Activated CD4-positive, alpha-beta T cell treated with anti-CD3 and anti-CD28 coated beads, Interleukin-2, Interleukin-4, amounts not matched to agents 100 ng/mL and 50 ng/mL, durations not matched to agents 16 hours and 8 hours (primary cell): ENCODE measurements at regions not wholly inside any gene's neighbourhood (a gene's known extent, or its start where the extent isn't known, plus 50 kb on each side); places are given as distances from the start of the nearest gene placed in this dataset.
"Not testable (repeated sequence)": the region's sequence is repeated elsewhere in the genome, so short reads cannot be mapped to it uniquely, and the experiment has no call there.

ENCODE experiments used
- DNase-seq: peaks from one replicate; pipeline ENCODE4 v3.0.0-alpha.2; 2020; ENCODE audit warnings: low spot score

DNA sequence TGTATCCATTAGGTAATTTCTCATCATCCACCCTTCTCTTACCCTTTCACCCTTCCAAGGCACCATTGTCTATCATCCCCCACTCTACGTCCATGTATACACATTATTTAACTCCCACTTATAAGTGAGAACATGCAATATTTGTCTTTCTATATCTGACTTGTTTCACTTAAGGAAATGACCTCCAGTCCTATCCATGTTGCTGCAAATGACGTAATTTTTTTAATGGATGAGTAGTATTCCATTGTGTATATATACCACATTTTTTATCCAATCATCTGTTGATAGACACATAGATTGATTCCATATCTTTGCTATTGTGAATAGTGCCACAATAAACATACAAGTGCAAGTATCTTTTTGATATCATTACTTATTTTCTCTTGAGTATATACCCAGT is 322.9 kb upstream of the CXADR start:
- DNase-seq = no peak

DNA sequence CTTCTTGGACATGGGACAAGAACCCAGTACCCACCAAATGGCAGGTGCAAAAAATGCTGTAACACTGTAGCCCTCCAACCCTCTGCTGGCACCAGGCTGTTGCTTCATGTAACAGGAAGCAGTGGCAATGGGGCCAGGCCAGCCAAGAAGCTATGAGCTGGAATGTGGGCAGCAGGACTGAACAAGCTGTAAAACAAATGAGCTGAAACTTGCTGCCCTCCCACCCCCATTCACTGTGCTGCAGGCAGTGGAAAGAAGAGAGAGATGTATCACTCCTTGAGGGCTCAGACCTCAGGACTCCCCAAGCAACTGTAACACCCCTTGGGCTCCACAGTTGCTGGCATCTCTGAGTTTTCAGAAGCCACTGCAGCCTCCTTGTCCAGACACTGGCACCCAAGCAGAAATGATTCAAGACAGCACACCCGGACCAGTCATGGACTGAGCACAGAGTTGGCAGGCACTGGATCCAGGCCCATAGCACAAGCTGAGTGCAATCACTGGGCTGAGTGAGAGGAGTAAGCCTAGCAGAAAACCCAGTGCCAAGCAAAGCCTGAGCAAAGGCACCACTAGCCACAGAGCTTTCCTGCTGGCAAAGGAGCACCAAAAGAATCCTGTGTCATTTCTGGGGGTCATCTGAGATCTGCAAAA is 321.4 kb upstream of the CXADR start:
- DNase-seq = no peak

DNA sequence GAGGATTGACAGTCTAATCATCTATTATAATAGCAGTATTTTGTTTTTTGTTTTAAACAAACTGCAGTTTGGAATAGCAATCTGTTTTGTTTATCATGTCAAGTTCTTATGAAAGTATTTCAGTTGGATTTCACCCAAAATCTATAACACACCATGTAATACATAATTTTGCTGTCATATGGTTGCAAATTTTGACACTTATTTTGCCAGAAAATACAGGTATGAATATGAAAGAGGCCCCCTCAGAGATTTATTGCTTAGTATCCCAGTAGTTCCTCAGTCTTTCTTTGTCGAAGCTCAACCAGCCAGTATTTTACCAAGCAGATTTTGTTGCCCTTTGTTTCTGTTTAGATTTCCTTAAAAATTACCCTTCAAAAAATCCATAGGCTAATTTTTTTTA is 317.5 kb upstream of the CXADR start:
- DNase-seq = no peak

DNA sequence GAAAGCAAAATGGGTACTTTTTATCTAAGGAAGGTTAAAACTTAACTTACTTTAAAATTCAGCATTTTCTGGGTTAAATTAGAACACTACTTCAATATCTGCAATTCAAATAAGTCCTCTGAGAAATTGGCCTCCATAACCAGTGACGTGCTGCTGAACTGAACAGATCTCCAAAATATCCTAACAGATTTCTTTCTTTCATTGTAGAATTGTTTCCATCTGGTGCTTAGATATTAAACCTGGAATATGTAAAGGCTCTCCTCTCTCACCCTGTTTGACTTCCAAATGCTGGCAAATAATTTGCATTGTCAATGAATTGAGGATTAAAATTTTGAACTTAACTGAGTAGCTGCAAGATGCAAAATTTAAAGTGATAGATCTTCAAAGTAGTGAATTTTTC is 316.9 kb upstream of the CXADR start:
- DNase-seq = no peak

DNA sequence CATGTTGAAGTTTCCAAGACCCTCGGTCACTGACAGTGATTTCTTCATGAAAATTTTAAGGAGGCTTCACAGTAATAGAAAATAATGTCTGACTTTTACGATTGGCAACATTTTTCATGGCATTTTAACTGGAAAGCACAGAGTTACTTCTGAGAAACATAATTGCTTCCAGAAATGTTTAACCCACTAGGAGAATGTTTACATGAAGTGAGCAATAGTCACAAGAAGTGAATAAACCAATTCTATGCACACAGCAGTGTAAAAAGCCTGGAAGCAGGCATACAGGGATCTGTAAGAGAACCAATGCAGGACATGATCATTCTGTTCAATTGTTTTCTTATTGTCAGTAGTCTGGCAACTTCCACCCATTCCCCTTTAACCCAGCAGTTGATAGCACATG is 316.2 kb upstream of the CXADR start:
- no peak for DNase-seq

DNA sequence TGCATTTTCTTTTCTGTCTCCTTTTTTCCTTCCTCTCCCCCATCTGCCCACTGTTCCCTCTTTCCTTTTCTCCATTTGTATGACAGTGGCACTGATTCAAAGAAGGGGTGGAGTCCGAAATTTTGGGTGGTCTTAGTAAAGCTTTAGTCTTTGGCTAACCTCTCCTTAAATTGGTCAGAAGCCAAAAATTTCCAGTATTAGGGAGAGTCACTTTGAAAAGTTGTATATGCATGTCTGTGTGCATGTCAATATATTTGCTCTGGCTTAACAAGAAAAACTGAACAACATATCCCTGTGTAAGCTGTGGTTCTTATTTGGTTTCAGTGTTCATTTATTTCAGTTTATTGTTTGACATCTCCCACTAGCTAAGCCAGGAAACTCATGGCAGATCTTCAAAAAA is 314.8 kb upstream of the CXADR start:
- no peak for DNase-seq

DNA sequence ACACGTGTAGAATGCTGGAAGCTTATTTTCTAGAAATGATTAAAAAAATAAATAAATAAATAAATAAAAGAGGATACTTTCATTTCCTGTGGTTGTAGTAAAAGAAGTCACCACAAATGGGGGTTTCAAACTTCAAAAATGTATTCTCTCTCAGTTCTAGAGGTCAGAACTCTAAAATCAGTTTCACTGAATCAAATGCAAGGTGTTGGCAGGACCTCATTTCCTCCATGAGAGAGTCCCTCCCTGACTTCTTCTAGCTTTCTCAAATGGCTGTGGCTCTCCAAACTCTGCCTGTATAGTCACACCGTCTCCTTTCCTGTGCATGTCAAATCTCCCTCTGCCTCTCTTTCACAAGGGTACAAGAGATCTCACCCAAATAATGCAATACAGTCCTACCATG is 312.6 kb upstream of the CXADR start:
- DNase-seq = no peak

DNA sequence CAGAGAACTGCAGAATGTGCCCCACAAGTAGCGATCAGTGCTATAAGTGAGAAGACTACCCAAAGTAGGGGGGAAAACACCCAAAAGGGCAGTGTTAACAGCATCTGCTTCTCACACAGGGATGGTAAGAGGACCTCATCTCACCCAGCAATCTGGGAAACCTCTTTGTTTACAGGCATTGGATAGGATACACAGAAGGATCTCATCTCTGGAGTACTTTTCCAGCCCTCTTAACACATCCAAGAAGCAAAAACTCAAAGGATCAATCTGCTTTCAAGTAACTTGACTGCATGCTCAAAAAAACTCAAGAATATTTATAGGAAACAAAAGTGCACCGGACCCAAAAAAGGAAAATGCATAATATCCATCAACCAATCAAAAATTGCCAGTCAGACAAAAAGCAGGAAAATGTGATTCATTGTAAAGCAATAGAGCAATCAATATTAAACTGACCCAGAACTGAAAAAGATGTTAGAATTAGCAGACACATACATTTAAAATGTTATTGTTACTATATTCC is 311.0 kb upstream of the CXADR start:
- DNase-seq = no peak

DNA sequence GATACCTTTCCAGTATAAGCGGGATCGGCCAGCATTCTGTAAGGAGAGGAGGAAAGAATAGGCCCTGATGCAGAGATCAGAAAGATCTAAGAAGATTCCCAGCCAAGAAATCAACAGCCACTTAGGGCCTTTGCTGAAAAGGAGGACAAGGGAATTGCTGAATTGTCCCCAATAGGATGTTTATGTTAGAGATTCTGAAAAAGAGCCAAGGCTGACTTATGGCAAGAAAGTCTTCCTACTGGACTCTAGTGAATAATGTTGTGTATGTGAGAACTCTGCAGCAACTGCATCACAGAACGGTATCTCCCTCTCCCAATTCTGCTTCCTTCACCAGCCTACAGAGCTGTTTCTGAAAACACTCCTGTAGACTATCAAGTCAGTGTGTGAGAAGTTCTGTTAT is 298.0 kb upstream of the CXADR start:
- no peak for DNase-seq

DNA sequence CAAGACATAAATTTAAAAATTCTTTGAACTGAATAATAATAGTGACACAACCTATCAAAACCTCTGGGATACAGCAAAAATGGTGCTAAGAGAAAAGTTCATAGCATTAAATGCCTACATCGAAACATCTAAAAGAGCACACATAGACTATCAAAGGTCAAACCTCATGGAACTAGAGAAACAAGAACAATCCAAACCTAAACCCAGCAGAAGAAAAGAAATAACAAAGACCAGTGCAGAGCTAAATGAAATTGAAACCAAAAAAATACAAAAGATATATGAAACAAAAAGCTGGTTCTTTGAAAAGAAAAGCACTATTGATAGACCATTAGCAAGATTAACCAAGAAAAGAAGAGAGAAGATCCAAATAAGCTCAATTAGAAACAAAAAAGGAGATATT is 293.8 kb upstream of the CXADR start:
- DNase-seq = not testable (repeated sequence)

DNA sequence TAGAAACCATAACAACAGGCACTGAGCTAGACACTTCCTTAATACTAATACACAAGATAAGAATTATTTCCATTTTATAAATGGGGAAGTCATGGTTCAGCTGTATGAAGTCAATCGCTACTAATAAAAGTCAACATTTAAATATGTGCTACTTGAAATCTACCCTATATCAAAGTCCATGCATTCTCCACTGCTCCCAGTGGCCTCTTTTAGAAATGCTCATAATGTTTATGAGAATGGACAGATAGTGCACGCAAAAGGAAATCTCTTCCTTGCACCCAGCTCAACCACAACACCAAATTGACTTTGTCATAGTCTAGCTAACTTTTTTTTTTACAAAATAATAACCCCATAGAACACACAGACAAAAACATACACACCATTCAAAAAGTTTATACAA is 281.7 kb upstream of the CXADR start:
- DNase-seq = no peak

DNA sequence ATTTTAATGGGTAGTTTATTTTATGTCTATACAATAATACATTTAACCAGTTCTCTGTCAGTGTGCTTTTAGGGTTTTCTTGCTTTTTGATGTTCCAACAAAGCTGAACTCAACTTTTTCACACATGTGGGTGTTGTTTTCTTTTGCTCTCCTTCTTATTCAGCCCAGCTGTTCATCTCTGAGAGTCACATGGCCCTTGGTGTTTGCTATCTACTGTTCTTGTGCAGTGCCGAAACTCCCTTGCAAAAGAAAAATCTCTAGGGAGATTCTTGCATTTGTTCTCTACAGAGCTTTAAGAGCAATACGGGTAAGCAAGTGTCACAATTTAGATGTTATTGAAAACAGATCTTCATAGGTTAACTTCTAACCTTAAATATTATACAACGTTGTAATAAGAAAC is 281.1 kb upstream of the CXADR start:
- DNase-seq = no peak

DNA sequence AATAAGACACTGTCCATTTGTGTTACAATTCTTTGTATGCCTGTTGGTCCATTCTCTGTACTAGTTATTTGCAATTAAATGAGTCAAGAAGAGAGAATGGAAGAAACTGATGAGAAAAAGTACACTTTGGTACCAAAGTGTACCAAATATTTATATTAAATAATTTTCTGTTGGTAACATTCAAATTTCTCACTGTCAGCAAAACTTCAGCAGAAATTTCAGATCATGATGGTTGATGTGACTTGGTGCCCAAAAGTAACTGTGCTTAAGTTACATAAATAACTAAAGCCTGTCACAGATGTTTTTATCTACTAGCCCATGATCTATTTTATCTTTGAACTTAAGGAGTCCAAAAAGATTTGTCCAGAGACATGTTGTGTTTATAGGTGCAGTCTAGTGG is 274.4 kb upstream of the CXADR start:
- DNase-seq = no peak

DNA sequence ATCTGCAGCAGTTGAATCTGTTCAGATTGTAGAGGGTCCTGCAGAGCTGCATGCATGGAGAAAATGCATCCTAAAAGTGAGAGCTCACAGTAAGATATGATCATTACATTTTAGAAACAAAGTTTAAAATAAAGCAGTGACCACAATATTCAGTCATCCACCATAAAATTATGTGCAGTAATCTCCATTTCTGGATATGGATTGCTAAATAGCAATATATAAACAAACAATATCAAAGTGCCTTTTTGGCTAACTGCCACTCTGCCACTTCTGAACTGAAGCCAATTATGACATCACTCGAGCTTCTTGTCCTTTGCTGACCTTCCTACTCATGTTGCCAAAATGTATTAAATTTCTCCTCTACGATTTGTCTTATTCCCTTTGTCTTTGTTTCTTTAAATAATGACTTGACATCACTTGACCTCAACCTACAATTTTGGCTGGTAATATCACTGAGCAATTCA is 262.0 kb upstream of the CXADR start:
- DNase-seq = no peak

DNA sequence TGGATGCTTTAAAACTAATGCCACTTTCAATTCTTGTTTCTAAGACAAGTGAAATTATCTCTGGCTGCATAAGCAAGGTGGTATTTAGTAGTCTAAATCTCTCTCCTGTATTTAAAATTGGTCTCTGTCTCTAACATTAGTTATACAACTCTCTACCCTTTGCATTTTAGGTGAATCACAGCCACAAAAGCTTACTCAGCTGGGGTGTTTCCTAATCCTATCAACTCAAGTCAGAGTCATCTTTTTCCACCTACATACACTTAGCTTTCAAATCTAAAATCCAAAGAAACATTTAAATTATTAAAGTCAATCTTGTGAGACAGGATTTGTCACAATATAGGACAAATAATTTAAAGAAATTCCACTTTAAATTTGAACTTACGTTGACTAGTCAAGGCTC is 255.1 kb upstream of the CXADR start:
- no peak for DNase-seq

DNA sequence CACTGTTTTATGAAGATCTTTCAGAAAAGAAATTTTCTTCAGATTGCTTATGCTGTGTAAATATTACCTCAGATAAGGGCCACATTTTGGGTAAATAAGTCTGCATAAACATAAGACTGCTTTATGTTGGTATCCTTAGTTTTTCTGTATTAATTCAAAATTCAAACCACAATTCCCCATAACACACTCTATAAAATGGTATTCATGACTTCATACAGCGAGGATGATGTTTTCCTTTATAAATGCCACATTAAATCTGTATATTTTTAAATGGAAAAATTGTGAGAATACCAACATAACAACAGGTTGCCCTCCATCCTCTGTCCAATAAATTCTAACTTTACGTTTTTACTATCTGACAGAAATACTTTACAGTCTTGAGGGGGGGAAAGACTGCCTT is 248.7 kb upstream of the CXADR start:
- no peak for DNase-seq

DNA sequence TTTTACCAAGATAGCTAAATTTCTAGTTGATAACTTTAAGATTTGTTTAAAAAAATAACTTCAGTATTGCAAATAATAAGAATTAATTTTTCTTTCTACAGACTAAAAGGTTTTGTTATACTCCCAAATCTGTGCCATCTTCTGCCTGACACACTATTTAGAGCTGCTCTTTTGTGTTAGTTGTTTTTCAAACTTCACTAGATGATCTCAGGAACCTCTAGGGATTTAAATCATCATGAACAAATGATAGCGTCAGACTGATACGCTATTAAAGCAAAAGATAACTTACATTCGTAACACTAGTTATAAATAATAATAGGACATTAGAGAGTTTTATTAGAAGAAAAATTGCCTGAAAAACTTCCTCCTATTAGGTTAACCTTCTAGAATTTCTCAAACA is 243.1 kb upstream of the CXADR start:
- no peak for DNase-seq

DNA sequence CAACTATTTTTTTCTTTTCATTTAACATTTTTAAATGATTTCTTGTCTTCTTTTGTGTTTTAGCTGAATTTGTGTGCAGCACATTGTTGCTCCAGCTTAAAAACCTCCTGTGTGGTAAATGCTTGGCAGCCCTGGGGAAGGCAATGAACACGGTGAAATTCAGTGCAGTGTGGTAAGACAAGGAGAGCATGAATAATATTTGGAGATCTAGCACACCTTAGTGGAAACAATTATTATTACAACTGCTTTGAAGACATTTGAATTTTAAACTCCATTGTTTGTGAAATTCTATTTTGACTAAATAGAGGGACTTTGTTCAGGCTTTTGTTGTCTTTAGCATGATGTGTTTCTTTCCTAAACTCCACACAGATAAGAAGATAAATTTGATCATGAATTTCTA is 242.6 kb upstream of the CXADR start:
- DNase-seq = peak; percentile 15

DNA sequence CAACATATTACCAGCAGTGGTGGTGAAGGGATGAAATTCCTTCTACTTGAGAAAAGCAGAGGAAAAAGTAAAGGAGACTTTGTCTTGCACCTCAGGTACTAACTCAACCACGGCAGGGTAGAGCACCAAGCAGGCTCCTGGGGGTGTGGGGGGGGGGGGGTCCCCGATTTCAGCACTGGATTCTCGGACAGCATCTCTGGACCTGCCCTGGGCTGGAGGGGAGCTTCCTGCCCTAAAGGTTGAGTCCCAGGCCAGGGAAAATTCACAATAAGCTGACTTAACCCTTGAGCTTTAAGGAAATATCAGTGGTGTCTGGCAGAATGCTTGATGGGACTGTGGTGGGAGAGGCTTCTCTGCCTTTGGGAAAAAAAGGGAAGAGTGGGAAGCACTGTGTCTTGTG is 233.2 kb upstream of the CXADR start:
- no peak for DNase-seq

DNA sequence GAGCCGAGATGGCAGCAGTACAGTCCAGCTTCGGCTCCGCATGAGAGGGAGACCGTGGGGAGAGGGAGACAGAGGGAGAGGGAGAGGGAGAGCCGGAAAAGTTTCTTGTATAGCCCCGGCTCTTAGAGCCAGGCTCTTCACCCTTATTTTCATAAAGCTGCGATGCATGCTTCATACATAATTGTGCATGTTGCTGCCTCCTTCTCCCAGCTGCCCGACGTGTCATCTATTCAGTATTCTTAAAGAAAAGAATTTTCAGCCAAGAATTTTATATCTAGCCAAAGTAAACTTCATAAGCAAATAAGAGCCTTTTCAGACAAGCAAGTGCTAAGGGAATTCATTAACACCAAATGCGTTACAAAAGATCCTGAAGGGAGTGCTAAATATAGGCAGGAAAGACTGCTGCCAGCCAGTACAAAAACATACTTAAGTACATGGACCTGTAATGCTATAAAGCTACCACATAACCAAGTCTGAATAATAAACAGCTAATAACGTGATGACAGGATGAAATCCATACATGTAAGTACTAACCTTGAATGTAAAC is 219.8 kb upstream of the CXADR start:
- not testable (repeated sequence) for DNase-seq

DNA sequence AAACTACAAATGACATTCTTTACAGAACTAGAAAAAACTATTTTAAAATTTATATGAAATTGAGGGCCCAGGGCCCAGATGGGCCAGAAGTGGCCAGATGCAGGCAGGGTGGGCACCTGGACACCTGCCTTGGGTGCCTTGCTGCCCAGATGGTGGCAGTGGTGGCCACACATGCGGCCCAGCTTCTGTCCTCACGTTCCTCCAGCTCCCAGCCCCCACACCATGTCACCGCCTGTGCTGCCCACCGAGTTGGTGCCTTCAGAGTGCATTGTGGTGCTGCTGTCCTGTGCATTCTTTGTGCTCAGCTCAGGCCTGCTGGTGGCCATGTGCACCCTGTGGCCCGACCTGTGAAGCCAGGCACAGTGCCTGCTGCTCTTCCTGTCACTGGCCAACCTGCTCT is 216.8 kb upstream of the CXADR start:
- DNase-seq = no peak

DNA sequence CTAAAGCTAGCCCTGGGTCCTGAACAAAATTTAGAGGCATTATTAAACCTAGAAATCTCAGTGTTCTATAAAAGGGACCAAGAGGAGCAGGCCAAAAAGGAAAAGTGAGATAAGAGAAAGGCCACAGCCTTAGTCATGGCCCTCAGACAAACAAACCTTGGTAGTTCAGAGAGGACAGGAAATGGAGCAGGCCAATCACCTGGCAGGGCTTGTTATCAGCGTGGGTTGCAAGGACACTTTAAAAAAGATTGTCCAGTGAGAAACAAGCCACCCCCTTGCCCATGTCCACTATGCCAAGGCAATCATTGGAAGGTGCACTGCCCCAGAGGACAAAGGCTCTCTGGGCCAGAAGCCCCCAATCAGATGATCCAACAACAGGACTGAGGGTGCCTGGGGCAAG is 213.3 kb upstream of the CXADR start:
- DNase-seq = not testable (repeated sequence)

DNA sequence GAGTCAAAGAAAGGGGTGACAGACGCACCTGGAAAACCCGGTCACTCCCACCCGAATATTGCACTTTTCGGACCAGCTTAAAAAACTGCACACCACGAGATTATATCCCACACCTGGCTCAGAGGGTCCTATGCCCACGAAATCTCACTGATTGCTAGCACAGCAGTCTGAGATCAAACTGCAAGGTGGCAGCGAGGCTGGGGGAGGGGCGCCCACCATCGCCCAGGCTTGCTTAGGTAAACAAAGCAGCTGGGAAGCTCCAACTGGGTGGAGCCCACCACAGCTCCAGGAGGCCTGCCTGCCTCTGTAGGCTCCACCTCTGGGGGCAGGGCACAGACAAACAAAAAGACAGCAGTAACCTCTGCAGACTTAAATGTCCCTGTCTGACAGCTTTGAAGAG is 185.1 kb upstream of the CXADR start:
- DNase-seq = not testable (repeated sequence)

DNA sequence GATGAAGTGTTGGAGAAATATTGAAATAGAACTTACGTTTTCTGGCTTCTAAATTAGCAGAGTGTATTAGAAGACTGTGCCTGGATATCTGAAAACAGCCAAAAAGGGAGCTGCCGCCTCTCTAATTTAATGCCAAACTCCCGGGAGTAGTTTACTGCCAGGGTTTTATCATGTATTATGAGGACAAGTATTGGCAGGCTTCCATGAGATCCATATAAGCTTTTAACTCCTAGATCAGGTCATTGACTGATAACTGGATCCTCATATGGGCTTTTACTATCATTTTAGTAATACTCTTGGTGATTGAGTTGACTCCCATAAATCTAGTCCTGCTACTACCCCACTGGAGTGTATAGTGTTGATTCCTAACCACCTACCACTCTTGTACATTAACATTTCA is 178.4 kb upstream of the CXADR start:
- DNase-seq = no peak
